Retinal pigment epithelial cell (primary cell): ENCODE measurements at regions not wholly inside any gene's neighbourhood (a gene's known extent, or its start where the extent isn't known, plus 50 kb on each side); places are given as distances from the start of the nearest gene placed in this dataset.

ENCODE experiments used
- DNase-seq: peaks from one replicate; pipeline ENCODE4 v3.0.0-alpha.2; 2010; ENCODE audit warnings: low read depth
- H3K4me3 ChIP-seq: 2 replicates; pipeline ENCODE4 v1.5.1; 2011; ENCODE audit warnings: mild to moderate bottlenecking, low read length, control low read depth, moderate library complexity
- CTCF ChIP-seq: conservative IDR thresholded peaks from 2 replicates; pipeline ENCODE4 v1.5.1; 2011; ENCODE audit warnings: low read depth, low read length, control low read depth, inconsistent platforms

GRCh38 chr11:8340296-8340695, 76.6 kb upstream of the LMO1 start:
- TF ChIP-seq CTCF, result no peak
- no peak overlapping the region for H3K4me3 ChIP-seq
- no peak for DNase-seq

DNA sequence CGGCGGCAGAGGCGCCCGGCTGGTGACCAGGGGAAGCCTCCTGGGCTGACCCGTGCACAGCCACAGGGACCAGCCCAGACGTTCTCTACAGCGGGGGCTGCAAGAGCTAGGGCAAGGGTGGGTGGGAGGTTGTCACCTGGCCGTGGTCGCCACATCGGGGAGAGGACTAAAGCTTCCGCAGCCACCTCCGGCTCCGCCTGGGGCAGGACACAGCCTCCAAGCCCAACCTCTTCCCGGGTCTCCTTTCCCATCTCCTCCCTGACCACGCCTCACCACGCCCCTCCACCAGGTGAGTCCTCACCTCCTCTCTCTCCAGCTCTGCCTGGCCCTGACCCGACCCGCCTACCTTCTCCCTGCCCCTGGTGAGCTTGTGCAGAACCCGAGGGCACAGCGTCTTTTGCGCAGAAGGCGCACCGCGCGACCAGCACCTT, 75.9 kb upstream of the LMO1 start:
- DNase-seq, result no peak
- H3K4me3 ChIP-seq, result no peak overlapping the region
- TF ChIP-seq CTCF, result no peak

GRCh38 chr11:8338138-8338537, 74.5 kb upstream of the LMO1 start:
- no peak overlapping the region for H3K4me3 ChIP-seq
- DNase-seq, result no peak
- peak; percentile 91 for TF ChIP-seq CTCF

DNA sequence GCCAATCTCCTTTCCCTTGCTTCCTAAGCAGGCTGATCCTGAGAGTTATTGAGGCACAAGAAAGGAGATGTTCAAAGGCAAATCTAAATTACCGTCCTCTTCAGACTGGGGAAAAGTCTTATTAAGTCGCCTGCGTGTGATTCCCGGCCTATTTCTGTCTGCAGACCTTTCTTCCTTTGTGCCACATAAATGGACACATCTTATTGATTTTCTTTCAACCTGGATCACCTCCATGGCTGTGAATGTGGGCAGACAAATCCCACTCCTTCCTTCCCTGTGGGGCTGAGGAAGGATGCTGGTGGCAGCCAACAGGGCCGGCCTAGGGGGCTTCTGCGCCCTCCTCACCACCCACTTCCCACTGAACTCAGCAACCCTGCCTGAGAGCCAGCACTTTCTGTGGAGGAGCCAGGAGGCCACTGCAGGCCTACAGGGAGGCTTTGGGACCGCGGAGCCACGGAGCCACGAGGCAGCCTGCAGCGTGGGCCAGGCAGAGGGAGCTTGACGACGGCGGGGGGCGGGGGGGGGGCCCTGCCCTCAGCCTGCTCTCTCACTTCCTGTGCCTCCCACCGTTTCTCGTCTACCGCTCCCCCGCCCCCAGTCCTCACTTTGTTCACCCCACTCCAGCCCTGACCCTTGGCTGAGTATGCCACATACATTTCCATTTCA, 73.6 kb upstream of the LMO1 start:
- no peak for DNase-seq
- no peak overlapping the region for H3K4me3 ChIP-seq
- no peak for TF ChIP-seq CTCF

- H3K4me3 ChIP-seq, result no peak overlapping the region
- no peak for TF ChIP-seq CTCF
- DNase-seq, result no peak
Observed at GRCh38 chr11:8336356-8337129, 72.9 kb upstream of the LMO1 start.

- H3K4me3 ChIP-seq, result no peak overlapping the region
- no peak for TF ChIP-seq CTCF
- no peak for DNase-seq
Observed at GRCh38 chr11:8335683-8336082, 72.0 kb upstream of the LMO1 start.

DNA sequence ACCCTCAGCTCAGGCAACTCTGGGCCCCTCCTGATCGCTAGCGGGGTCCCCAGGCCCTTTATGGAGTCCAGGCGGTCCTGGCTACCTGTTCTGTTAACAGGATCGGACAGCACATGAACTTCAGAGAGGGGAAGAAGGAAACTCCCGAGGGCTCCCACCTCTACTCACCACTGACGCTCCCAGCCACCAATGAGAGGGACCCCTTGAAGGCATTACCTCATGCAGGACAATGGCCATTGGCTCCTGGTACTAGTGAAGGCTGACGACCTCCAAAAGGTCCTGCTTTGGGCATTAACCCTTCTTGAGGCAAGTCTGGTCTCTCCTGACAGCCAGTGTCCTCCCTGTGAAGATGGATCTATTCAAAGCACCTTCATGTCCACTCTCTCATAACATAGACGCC, 71.5 kb upstream of the LMO1 start:
- TF ChIP-seq CTCF, result no peak
- H3K4me3 ChIP-seq, result no peak overlapping the region
- no peak for DNase-seq
